ENCODE measurements at regions not wholly inside any gene's neighbourhood (a gene's known extent, or its start where the extent isn't known, plus 50 kb on each side); places are given as distances from the start of the nearest gene placed in this dataset.

DNA sequence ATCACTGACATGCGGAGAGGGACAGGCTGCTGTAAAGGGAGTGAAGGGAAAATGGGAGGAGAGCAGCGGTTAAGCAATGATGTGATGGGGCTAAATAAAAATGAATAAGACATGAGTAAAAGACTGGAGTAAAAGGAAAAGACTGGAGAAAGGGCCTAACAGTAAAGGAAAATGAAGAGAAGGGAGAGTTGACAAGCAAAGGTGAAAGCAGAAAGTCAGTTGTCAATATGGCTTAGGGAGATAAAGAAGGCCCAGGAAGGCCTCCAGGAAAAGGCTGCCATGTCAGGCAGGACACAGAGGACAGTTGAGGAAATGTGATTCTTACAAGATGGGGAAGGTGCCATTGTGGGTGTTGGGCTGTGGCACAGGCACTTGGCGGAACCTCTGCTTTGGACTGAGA, 98.9 kb upstream of the AMZ2 start:
- no peak for TF ChIP-seq POLR2A (IDR thresholded peaks at IDR 0.05; ENCODE audit: low read length)
- TF ChIP-seq GATA1 (IDR thresholded peaks at IDR 0.05; ENCODE audit: low read depth, low read length): no peak

Data from erythroblast (primary cell).